Activated B cell treated with CpG ODN at 0.5 μM for 24 hours (primary cell): ENCODE measurements at regions not wholly inside any gene's neighbourhood (a gene's known extent, or its start where the extent isn't known, plus 50 kb on each side); places are given as distances from the start of the nearest gene placed in this dataset.

Source experiments
- ATAC-seq: fragments of 200-7000 bp; cut with Tn5 transposase; one replicate; pipeline ENCODE4 v1.10.0; 2021; ENCODE audit warnings: low read depth, mild to moderate bottlenecking, moderate library complexity
- CTCF ChIA-PET: fragments of 350-600 bp; sonication (Branson Sonifier 250); formaldehyde crosslinking; loops from one replicate; lab custom pipeline; 2021; ENCODE audit warnings: antibody characterized with exemption; lab: Charles Lee
- POLR2A ChIA-PET: fragments of 350-600 bp; sonication (Branson Sonifier 250); formaldehyde crosslinking; loops from one replicate; lab custom pipeline; 2021; ENCODE audit warnings: antibody characterized with exemption; lab: Charles Lee
- DNase-seq: peaks from one replicate; pipeline ENCODE4 v3.0.0; 2022
- H3K27ac Mint-ChIP-seq: one replicate; pipeline ENCODE4 v1.8.0; 2020; ENCODE audit warnings: mixed read lengths
- H3K27me3 Mint-ChIP-seq: one replicate; pipeline ENCODE4 v1.8.0; 2021; ENCODE audit warnings: mixed read lengths
- H3K36me3 Mint-ChIP-seq: one replicate; pipeline ENCODE4 v1.8.0; 2021; ENCODE audit warnings: low read depth, mixed read lengths
- H3K4me1 Mint-ChIP-seq: one replicate; pipeline ENCODE4 v1.8.0; 2021; ENCODE audit warnings: mixed read lengths
- H3K4me3 Mint-ChIP-seq: one replicate; pipeline ENCODE4 v1.8.0; 2020; ENCODE audit warnings: mild to moderate bottlenecking, mixed read lengths
- H3K9me3 Mint-ChIP-seq: one replicate; pipeline ENCODE4 v1.8.0; 2020; ENCODE audit warnings: mixed read lengths
- intact Hi-C: fragments of 100-400 bp; cut with micrococcal nuclease; formaldehyde crosslinking; loops from one replicate; pipeline ENCODE4 v1.15.1; 2024
- TF ChIP-seq, protein P1 (sequence below): fragments of 200-600 bp; IDR thresholded peaks from one replicate; pipeline ENCODE4 v1.8.0; 2022; ENCODE audit warnings: antibody characterized with exemption, mild to moderate bottlenecking

DNA sequence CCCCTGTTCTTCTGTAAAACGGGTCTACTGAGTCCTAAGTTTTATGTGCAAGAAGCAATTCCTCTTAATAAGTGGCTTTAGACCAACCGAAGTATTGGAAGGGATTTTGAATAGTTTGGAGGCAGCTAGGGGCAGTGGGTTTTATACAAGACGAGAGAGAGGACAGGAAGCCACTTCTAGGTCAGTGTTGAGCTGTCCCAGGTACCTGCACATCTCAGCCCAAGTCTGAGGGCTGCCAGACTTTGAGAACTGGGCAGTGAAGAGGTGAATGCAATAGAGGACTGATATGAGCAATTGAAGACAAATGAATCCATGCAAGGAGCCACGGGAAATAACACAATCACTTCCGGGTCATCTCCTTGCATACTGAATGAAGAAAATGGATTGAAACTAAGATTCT is 273.5 kb downstream of the KLF6 start:
- Mint-ChIP-seq H3K9me3 (no peaks in the 10 kb centered on the region), H3K36me3 (no peaks in the 10 kb centered on the region), H3K27ac (no peak overlapping the region), H3K4me3 (no peak overlapping the region), H3K4me1 (no peaks in the 10 kb centered on the region), H3K27me3 (no peaks in the 10 kb centered on the region)
- TF ChIP-seq, protein P1, sequence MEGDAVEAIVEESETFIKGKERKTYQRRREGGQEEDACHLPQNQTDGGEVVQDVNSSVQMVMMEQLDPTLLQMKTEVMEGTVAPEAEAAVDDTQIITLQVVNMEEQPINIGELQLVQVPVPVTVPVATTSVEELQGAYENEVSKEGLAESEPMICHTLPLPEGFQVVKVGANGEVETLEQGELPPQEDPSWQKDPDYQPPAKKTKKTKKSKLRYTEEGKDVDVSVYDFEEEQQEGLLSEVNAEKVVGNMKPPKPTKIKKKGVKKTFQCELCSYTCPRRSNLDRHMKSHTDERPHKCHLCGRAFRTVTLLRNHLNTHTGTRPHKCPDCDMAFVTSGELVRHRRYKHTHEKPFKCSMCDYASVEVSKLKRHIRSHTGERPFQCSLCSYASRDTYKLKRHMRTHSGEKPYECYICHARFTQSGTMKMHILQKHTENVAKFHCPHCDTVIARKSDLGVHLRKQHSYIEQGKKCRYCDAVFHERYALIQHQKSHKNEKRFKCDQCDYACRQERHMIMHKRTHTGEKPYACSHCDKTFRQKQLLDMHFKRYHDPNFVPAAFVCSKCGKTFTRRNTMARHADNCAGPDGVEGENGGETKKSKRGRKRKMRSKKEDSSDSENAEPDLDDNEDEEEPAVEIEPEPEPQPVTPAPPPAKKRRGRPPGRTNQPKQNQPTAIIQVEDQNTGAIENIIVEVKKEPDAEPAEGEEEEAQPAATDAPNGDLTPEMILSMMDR = no peak
- ATAC-seq = no peak
- intact Hi-C loops = no loop called here
- DNase-seq = no peak
- ChIA-PET POLR2A (no interaction called here), CTCF (no interaction called here)

DNA sequence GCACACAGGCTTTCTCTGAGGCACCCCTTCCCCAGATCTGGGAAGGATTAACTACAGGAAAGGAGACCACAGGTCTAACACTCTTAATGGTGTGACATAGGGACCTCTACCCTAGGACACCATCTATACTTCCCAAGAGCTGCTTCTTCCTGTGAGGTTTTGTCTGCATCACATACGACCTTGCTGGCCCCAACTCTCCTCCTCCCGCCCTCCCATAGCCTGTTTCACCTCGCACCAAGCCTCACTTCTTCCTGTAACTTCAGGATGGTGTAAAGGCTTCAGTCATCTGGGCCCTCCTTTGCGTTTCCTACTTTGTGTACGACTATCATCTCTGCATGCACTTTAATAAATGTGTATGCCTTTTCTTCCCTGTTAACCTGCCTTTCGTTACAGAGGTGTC is 274.3 kb downstream of the KLF6 start:
- Mint-ChIP-seq H3K4me3 (no peak overlapping the region), H3K9me3 (no peaks in the 10 kb centered on the region), H3K27ac (no peak overlapping the region), H3K36me3 (no peaks in the 10 kb centered on the region), H3K4me1 (no peaks in the 10 kb centered on the region), H3K27me3 (no peaks in the 10 kb centered on the region)
- CTCF ChIA-PET = no interaction called here
- TF ChIP-seq, protein P1 = no peak
- DNase-seq (no peak), ATAC-seq (no peak)
- POLR2A ChIA-PET = no interaction called here
- intact Hi-C loops = no loop called here

DNA sequence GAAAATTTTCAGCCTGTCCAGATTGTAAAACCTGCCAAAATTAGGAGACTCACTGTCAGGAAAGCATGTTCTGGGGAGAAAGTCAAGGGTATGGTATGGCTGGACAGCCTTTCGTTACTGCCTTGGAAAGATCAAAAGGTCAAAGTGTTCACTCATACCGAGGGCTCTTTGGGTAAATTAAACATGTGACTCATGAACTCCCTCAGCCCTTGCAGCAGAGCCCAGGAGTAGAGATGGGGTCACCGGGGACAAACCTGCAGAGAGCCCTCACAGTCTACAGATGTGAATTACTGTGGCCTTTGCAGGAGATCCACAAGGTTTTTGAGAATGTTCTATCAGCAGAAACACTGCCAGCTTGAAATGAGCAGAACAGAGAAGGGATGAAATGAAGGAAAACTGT is 275.7 kb downstream of the KLF6 start:
- POLR2A ChIA-PET = no interaction called here
- no peak overlapping the region for H3K4me3 Mint-ChIP-seq
- H3K9me3 Mint-ChIP-seq = no peaks in the 10 kb centered on the region
- intact Hi-C loops = no loop called here
- H3K27me3 Mint-ChIP-seq = no peaks in the 10 kb centered on the region
- H3K4me1 Mint-ChIP-seq = no peaks in the 10 kb centered on the region
- no peak overlapping the region for H3K27ac Mint-ChIP-seq
- CTCF ChIA-PET = no interaction called here
- TF ChIP-seq, protein P1 = no peak
- H3K36me3 Mint-ChIP-seq = no peaks in the 10 kb centered on the region
- DNase-seq (no peak), ATAC-seq (no peak)

DNA sequence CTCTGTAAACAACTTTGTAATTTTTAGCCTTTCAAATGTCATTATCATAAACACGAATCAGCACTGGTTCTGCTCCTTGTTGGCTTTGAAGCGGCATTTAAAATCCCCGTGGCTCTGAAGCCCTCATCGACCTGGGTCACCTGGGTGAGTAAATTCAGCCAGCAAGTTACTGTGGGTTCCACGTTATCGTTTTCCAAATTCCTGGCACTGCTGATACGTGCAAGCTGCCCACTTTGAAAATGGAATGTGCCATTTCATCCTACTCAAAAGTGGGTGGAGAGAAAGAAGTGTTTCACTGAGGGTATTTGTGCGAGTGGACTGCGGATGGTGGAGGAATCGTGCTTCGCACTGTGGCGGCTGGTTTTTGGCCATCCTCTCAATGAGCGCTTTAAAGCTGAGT is 281.7 kb downstream of the KLF6 start:
- Mint-ChIP-seq H3K36me3 (no peaks in the 10 kb centered on the region), H3K27me3 (peaks cover 3% of the 10 kb centered on the region), H3K27ac (no peak overlapping the region), H3K4me1 (no peaks in the 10 kb centered on the region), H3K9me3 (no peaks in the 10 kb centered on the region), H3K4me3 (no peak overlapping the region)
- ChIA-PET CTCF (no interaction called here), POLR2A (no interaction called here)
- DNase-seq (no peak), ATAC-seq (no peak)
- intact Hi-C loops = no loop called here
- TF ChIP-seq, protein P1 = no peak

DNA sequence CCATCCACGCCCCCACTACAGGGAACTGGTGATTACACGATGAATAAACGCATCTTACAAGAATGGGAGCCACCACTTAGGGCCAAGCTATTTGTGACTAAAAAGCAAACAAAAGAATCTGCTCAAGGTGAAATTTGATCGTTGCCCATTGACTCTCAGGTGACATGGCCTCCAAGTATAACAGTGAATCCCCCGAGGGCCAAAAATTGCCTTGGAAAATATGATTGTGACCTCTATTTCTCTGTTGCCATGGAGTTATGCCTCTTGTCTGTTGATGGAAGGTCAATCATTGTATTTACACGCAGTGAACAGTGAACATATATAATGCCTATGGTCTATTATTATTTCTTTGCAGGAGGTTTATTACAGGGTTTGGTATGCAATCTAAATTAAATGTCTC is 282.3 kb downstream of the KLF6 start:
- POLR2A ChIA-PET = no interaction called here
- Mint-ChIP-seq H3K4me1 (no peaks in the 10 kb centered on the region), H3K27ac (no peak overlapping the region), H3K36me3 (no peaks in the 10 kb centered on the region), H3K4me3 (no peak overlapping the region), H3K27me3 (peaks cover 3% of the 10 kb centered on the region), H3K9me3 (no peaks in the 10 kb centered on the region)
- TF ChIP-seq, protein P1 = no peak
- ATAC-seq (no peak), DNase-seq (no peak)
- intact Hi-C loops = no loop called here
- CTCF ChIA-PET = no interaction called here
